Panc1 (cell line): ENCODE measurements at regions not wholly inside any gene's neighbourhood (a gene's known extent, or its start where the extent isn't known, plus 50 kb on each side); places are given as distances from the start of the nearest gene placed in this dataset.

ENCODE experiments used
- ATAC-seq: fragments of 200-7000 bp; cut with Tn5 transposase; 2 replicates; pipeline ENCODE4 v1.9.1; 2020; ENCODE audit warnings: mild to moderate bottlenecking, moderate library complexity
- BruUV-seq: library from RNA; stranded (reverse); fragments of 400-500 nt; replicated peaks from 2 replicates; lab custom pipeline; 2021; lab: Mats Ljungman, UMichigan
- CTCF ChIA-PET: fragments of 300-600 bp; sonication (Branson Sonifier 250); formaldehyde crosslinking; loops from one replicate; lab custom pipeline; 2022; ENCODE audit warnings: antibody characterized with exemption; lab: Charles Lee
- POLR2A ChIA-PET: fragments of 300-600 bp; sonication (Branson Sonifier 250); formaldehyde crosslinking; loops from one replicate; lab custom pipeline; 2022; ENCODE audit warnings: antibody characterized with exemption; lab: Charles Lee
- DNase-seq: peaks from one replicate; pipeline ENCODE4 v3.0.0-alpha.2; 2010; ENCODE audit warnings: low read depth, low spot score
- H3K27ac ChIP-seq: 2 replicates; pipeline ENCODE4 v1.5.1; 2011; ENCODE audit warnings: mild to moderate bottlenecking, low read length, inconsistent platforms
- H3K27me3 ChIP-seq: fragments of 200-500 bp; sonication (Bioruptor generic); 2 replicates; pipeline ENCODE4 v1.6.0; 2014; ENCODE audit warnings: low read length, inconsistent platforms; ENCODE audit not compliant: control insufficient read depth, insufficient read depth
- H3K36me3 ChIP-seq: fragments of 200-500 bp; sonication (Bioruptor generic); 2 replicates; pipeline ENCODE4 v1.5.1; 2014; ENCODE audit warnings: inconsistent platforms, mild to moderate bottlenecking, low read length, moderate library complexity; ENCODE audit not compliant: control insufficient read depth, insufficient read depth
- H3K4me1 ChIP-seq: 2 replicates; pipeline ENCODE4 v1.5.1; 2011; ENCODE audit warnings: inconsistent platforms, mild to moderate bottlenecking, low read length, moderate library complexity; ENCODE audit not compliant: control insufficient read depth, insufficient read depth
- H3K4me3 ChIP-seq, 2 experiments: 2 replicates each; pipeline ENCODE4 v1.5.1; 2011 to 2012; ENCODE audit warnings: low read depth in 2 of 2, low read length in 2 of 2, mild to moderate bottlenecking in 2 of 2, inconsistent platforms in 1 of 2, moderate library complexity in 1 of 2
- H3K9me3 ChIP-seq: fragments of 200-500 bp; sonication (Bioruptor generic); 2 replicates; pipeline ENCODE4 v1.5.1; 2014; ENCODE audit warnings: low read depth, mild to moderate bottlenecking, inconsistent platforms, low read length, moderate library complexity; ENCODE audit not compliant: control insufficient read depth, insufficient read depth
- POLR2AphosphoS5 ChIP-seq: IDR thresholded peaks from 2 replicates; pipeline ENCODE4 v1.6.1; 2012; ENCODE audit warnings: mild to moderate bottlenecking, low read depth, low read length, moderate library complexity
- REST ChIP-seq, 2 experiments: IDR thresholded peaks; 2 replicates each; pipeline ENCODE4 v1.6.1; 2011 to 2012; ENCODE audit warnings: low read depth in 2 of 2, control low read depth in 1 of 2, low read length in 1 of 2, mild to moderate bottlenecking in 1 of 2, moderate library complexity in 1 of 2; ENCODE audit not compliant: insufficient read depth in 1 of 2
- SIN3A ChIP-seq: IDR thresholded peaks from 2 replicates; pipeline ENCODE4 v1.6.1; 2012; ENCODE audit warnings: low read depth, mild to moderate bottlenecking, low read length, moderate library complexity, borderline replicate concordance; ENCODE audit not compliant: insufficient read depth
- TCF7L2 ChIP-seq: IDR thresholded peaks from 2 replicates; pipeline ENCODE4 v1.6.1; 2011; ENCODE audit warnings: mild to moderate bottlenecking, low read depth, low read length, inconsistent platforms
- in situ Hi-C: cut with HindIII; loops from 2 replicates; pipeline ENCODE4 v1.10.0; 2016; ENCODE audit warnings: low sequenced_read_pairs, low pct_unique_long_range_greater_than_20kb
- intact Hi-C: fragments of 100-400 bp; cut with micrococcal nuclease; formaldehyde crosslinking; loops from one replicate; pipeline ENCODE4 v1.10.0; 2022; ENCODE audit not compliant: unreplicated experiment
- TF ChIP-seq, protein P1 (sequence below): fragments of 450-650 bp; IDR thresholded peaks from 2 replicates; pipeline ENCODE4 v1.5.1; 2017; ENCODE audit warnings: mild to moderate bottlenecking

GRCh38 chr9:129310666-129311350 lies 132.7 kb upstream of the IER5L start:
- in situ Hi-C loops (no loop called here), intact Hi-C loops (no loop called here)
- ChIA-PET CTCF (no interaction called here), POLR2A (no interaction called here)
- H3K9me3 ChIP-seq: no peaks in the 10 kb centered on the region
- ATAC-seq (no peak), DNase-seq (no peak)
- no peak overlapping the region for H3K27ac ChIP-seq
- H3K4me3 ChIP-seq: no peak overlapping the region
- no peak for TF ChIP-seq TCF7L2
- TF ChIP-seq SIN3A: no peak
- no peak for TF ChIP-seq POLR2AphosphoS5
- TF ChIP-seq, protein P1, sequence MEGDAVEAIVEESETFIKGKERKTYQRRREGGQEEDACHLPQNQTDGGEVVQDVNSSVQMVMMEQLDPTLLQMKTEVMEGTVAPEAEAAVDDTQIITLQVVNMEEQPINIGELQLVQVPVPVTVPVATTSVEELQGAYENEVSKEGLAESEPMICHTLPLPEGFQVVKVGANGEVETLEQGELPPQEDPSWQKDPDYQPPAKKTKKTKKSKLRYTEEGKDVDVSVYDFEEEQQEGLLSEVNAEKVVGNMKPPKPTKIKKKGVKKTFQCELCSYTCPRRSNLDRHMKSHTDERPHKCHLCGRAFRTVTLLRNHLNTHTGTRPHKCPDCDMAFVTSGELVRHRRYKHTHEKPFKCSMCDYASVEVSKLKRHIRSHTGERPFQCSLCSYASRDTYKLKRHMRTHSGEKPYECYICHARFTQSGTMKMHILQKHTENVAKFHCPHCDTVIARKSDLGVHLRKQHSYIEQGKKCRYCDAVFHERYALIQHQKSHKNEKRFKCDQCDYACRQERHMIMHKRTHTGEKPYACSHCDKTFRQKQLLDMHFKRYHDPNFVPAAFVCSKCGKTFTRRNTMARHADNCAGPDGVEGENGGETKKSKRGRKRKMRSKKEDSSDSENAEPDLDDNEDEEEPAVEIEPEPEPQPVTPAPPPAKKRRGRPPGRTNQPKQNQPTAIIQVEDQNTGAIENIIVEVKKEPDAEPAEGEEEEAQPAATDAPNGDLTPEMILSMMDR: no peak
- no peak for TF ChIP-seq REST (IDR thresholded peaks at IDR 0.05; ENCODE audit: insufficient read depth in 1 of 2, low read depth in 2 of 2, low read length in 1 of 2)
- no peaks in the 10 kb centered on the region for H3K4me1 ChIP-seq
- H3K27me3 ChIP-seq: no peaks in the 10 kb centered on the region
- H3K36me3 ChIP-seq: no peaks in the 10 kb centered on the region
- no TSS peak for BruUV-seq

- no peak for ATAC-seq
- in situ Hi-C loops: no loop called here
- BruUV-seq: no TSS peak
- TF ChIP-seq TCF7L2 (no peak), REST (IDR thresholded peaks at IDR 0.05; ENCODE audit: insufficient read depth in 1 of 2, low read depth in 2 of 2, low read length in 1 of 2) (no peak), SIN3A (no peak), POLR2AphosphoS5 (no peak)
- TF ChIP-seq, protein P1: no peak
- H3K4me3 ChIP-seq: no peak overlapping the region
- no peaks in the 10 kb centered on the region for H3K4me1 ChIP-seq
- DNase-seq: no peak
- intact Hi-C loops: no loop called here
- no peak overlapping the region for H3K27ac ChIP-seq
- H3K36me3 ChIP-seq: no peaks in the 10 kb centered on the region
- CTCF ChIA-PET: no interaction called here
- H3K27me3 ChIP-seq: no peaks in the 10 kb centered on the region
- H3K9me3 ChIP-seq: no peaks in the 10 kb centered on the region
- POLR2A ChIA-PET: no interaction called here
These were observed 131.8 kb upstream of the IER5L start for GRCh38 chr9:129309906-129310305.
